Activated CD4-positive, alpha-beta T cell treated with anti-CD3 and anti-CD28 coated beads, Interleukin-2, amount 10 ng/mL, durations not matched to agents 7 days and 5 days (primary cell): ENCODE measurements at regions not wholly inside any gene's neighbourhood (a gene's known extent, or its start where the extent isn't known, plus 50 kb on each side); places are given as distances from the start of the nearest gene placed in this dataset.

Experiments
- CTCF ChIA-PET: fragments of 350-600 bp; sonication (Branson Sonifier 250); formaldehyde crosslinking; loops from one replicate; lab custom pipeline; 2021; ENCODE audit warnings: antibody characterized with exemption; lab: Charles Lee
- POLR2A ChIA-PET: fragments of 350-600 bp; sonication (Branson Sonifier 250); formaldehyde crosslinking; loops from one replicate; lab custom pipeline; 2021; ENCODE audit warnings: antibody characterized with exemption; lab: Charles Lee
- DNase-seq: peaks from one replicate; pipeline ENCODE4 v3.0.0-alpha.2; 2020
- H3K27ac Mint-ChIP-seq: one replicate; pipeline ENCODE4 v1.8.0; 2021; ENCODE audit warnings: mild to moderate bottlenecking, moderate library complexity, mixed read lengths
- H3K27me3 Mint-ChIP-seq: one replicate; pipeline ENCODE4 v1.8.0; 2021; ENCODE audit warnings: mixed read lengths
- H3K36me3 Mint-ChIP-seq: one replicate; pipeline ENCODE4 v1.8.0; 2021; ENCODE audit warnings: low read depth, mixed read lengths
- H3K4me1 Mint-ChIP-seq: one replicate; pipeline ENCODE4 v1.8.0; 2021; ENCODE audit warnings: mixed read lengths
- H3K4me3 Mint-ChIP-seq: one replicate; pipeline ENCODE4 v1.8.0; 2021; ENCODE audit warnings: mild to moderate bottlenecking, moderate library complexity, mixed read lengths
- H3K9me3 Mint-ChIP-seq: one replicate; pipeline ENCODE4 v1.8.0; 2021; ENCODE audit warnings: mixed read lengths

- no peak for DNase-seq
- Mint-ChIP-seq H3K36me3 (no peaks in the 10 kb centered on the region), H3K27me3 (no peaks in the 10 kb centered on the region), H3K4me3 (no peak overlapping the region), H3K4me1 (no peaks in the 10 kb centered on the region), H3K9me3 (no peaks in the 10 kb centered on the region), H3K27ac (no peak overlapping the region)
- ChIA-PET POLR2A (no interaction called here), CTCF (no interaction called here)
Observed at GRCh38 chr10:57294698-57295097, 933.6 kb upstream of the ZWINT start.

GRCh38 chr10:57288754-57289153, 927.7 kb upstream of the ZWINT start:
- DNase-seq, result no peak
- Mint-ChIP-seq H3K4me3 (no peak overlapping the region), H3K27ac (no peak overlapping the region), H3K36me3 (no peaks in the 10 kb centered on the region), H3K27me3 (no peaks in the 10 kb centered on the region), H3K4me1 (no peaks in the 10 kb centered on the region), H3K9me3 (peaks cover 2% of the 10 kb centered on the region)
- POLR2A ChIA-PET, result no interaction called here
- CTCF ChIA-PET, result no interaction called here

GRCh38 chr10:57262892-57263291, 901.8 kb upstream of the ZWINT start:
- H3K4me3 Mint-ChIP-seq, result no peak overlapping the region
- CTCF ChIA-PET, result no interaction called here

GRCh38 chr10:57260175-57260574, 899.1 kb upstream of the ZWINT start:
- Mint-ChIP-seq H3K27ac (no peak overlapping the region), H3K4me3 (no peak overlapping the region), H3K9me3 (peaks cover 16% of the 10 kb centered on the region), H3K4me1 (no peaks in the 10 kb centered on the region), H3K36me3 (no peaks in the 10 kb centered on the region), H3K27me3 (no peaks in the 10 kb centered on the region)
- no peak for DNase-seq
- POLR2A ChIA-PET, result no interaction called here
- CTCF ChIA-PET, result no interaction called here

More at GRCh38 chr10:57262892-57263291, 901.8 kb upstream of the ZWINT start:
- H3K27ac Mint-ChIP-seq, result no peak overlapping the region
- peaks cover 11% of the 10 kb centered on the region for H3K9me3 Mint-ChIP-seq
- H3K4me1 Mint-ChIP-seq, result no peaks in the 10 kb centered on the region
- H3K36me3 Mint-ChIP-seq, result no peaks in the 10 kb centered on the region
- POLR2A ChIA-PET, result no interaction called here
- H3K27me3 Mint-ChIP-seq, result no peaks in the 10 kb centered on the region
- DNase-seq, result no peak

GRCh38 chr10:57249615-57250281, 888.7 kb upstream of the ZWINT start:
- ChIA-PET CTCF (interaction anchor here (0.6 kb wide), 1 partner anchor 612 kb away, joined by 3 read pairs; no protein-coding TSS in a partner anchor), POLR2A (no interaction called here)
- Mint-ChIP-seq H3K4me1 (no peaks in the 10 kb centered on the region), H3K9me3 (no peaks in the 10 kb centered on the region), H3K27me3 (no peaks in the 10 kb centered on the region), H3K36me3 (no peaks in the 10 kb centered on the region), H3K4me3 (no peak overlapping the region), H3K27ac (no peak overlapping the region)
- no peak for DNase-seq

- no peak for DNase-seq
- ChIA-PET CTCF (no interaction called here), POLR2A (no interaction called here)
- Mint-ChIP-seq H3K36me3 (no peaks in the 10 kb centered on the region), H3K4me3 (no peak overlapping the region), H3K27me3 (no peaks in the 10 kb centered on the region), H3K4me1 (no peaks in the 10 kb centered on the region), H3K27ac (no peak overlapping the region), H3K9me3 (no peaks in the 10 kb centered on the region)
Observed at GRCh38 chr10:57247271-57247670, 886.2 kb upstream of the ZWINT start.

GRCh38 chr10:57225920-57226319, 864.9 kb upstream of the ZWINT start:
- Mint-ChIP-seq H3K27ac (no peak overlapping the region), H3K36me3 (no peaks in the 10 kb centered on the region), H3K27me3 (no peaks in the 10 kb centered on the region), H3K4me1 (no peaks in the 10 kb centered on the region), H3K4me3 (no peak overlapping the region), H3K9me3 (no peaks in the 10 kb centered on the region)
- DNase-seq, result no peak
- ChIA-PET CTCF (no interaction called here), POLR2A (no interaction called here)

GRCh38 chr10:57224811-57225210, 863.8 kb upstream of the ZWINT start:
- Mint-ChIP-seq H3K36me3 (no peaks in the 10 kb centered on the region), H3K9me3 (no peaks in the 10 kb centered on the region), H3K27me3 (no peaks in the 10 kb centered on the region), H3K27ac (no peak overlapping the region), H3K4me3 (no peak overlapping the region), H3K4me1 (no peaks in the 10 kb centered on the region)
- ChIA-PET CTCF (no interaction called here), POLR2A (no interaction called here)
- DNase-seq, result no peak

GRCh38 chr10:57222603-57223002, 861.5 kb upstream of the ZWINT start:
- Mint-ChIP-seq H3K27me3 (no peaks in the 10 kb centered on the region), H3K9me3 (no peaks in the 10 kb centered on the region), H3K36me3 (no peaks in the 10 kb centered on the region), H3K27ac (no peak overlapping the region), H3K4me1 (no peaks in the 10 kb centered on the region), H3K4me3 (no peak overlapping the region)
- ChIA-PET POLR2A (no interaction called here), CTCF (interaction anchor here (0.6 kb wide), 1 partner anchor 130 kb away, joined by 4 read pairs; no protein-coding TSS in a partner anchor)
- no peak for DNase-seq

- CTCF ChIA-PET, result interaction anchor here (0.6 kb wide), 2 partner anchors 129 to 271 kb away, joined by 3 to 4 read pairs; no protein-coding TSS in a partner anchor
- POLR2A ChIA-PET, result no interaction called here
- H3K4me3 Mint-ChIP-seq, result no peak overlapping the region
Observed at GRCh38 chr10:57222129-57222528, 861.1 kb upstream of the ZWINT start.

GRCh38 chr10:57221674-57222073, 860.6 kb upstream of the ZWINT start:
- no peak for DNase-seq
- no peak overlapping the region for H3K27ac Mint-ChIP-seq
- H3K9me3 Mint-ChIP-seq, result no peaks in the 10 kb centered on the region
- ChIA-PET POLR2A (no interaction called here), CTCF (interaction anchor here (0.6 kb wide), 1 partner anchor 271 kb away, joined by 3 read pairs; no protein-coding TSS in a partner anchor)
- no peak overlapping the region for H3K4me3 Mint-ChIP-seq
- no peaks in the 10 kb centered on the region for H3K4me1 Mint-ChIP-seq
- H3K27me3 Mint-ChIP-seq, result no peaks in the 10 kb centered on the region
- no peaks in the 10 kb centered on the region for H3K36me3 Mint-ChIP-seq

More at GRCh38 chr10:57222129-57222528, 861.1 kb upstream of the ZWINT start:
- H3K36me3 Mint-ChIP-seq, result no peaks in the 10 kb centered on the region
- no peaks in the 10 kb centered on the region for H3K27me3 Mint-ChIP-seq
- H3K27ac Mint-ChIP-seq, result no peak overlapping the region
- DNase-seq, result no peak
- H3K4me1 Mint-ChIP-seq, result no peaks in the 10 kb centered on the region
- no peaks in the 10 kb centered on the region for H3K9me3 Mint-ChIP-seq

GRCh38 chr10:57218382-57218781, 857.3 kb upstream of the ZWINT start:
- Mint-ChIP-seq H3K36me3 (no peaks in the 10 kb centered on the region), H3K9me3 (no peaks in the 10 kb centered on the region)
- POLR2A ChIA-PET, result no interaction called here

GRCh38 chr10:57202356-57202755, 841.3 kb upstream of the ZWINT start:
- Mint-ChIP-seq H3K27ac (no peak overlapping the region), H3K4me1 (no peaks in the 10 kb centered on the region), H3K27me3 (no peaks in the 10 kb centered on the region), H3K9me3 (no peaks in the 10 kb centered on the region), H3K4me3 (no peak overlapping the region), H3K36me3 (no peaks in the 10 kb centered on the region)
- ChIA-PET POLR2A (no interaction called here), CTCF (no interaction called here)
- DNase-seq, result no peak

More at GRCh38 chr10:57218382-57218781, 857.3 kb upstream of the ZWINT start:
- Mint-ChIP-seq H3K4me1 (no peaks in the 10 kb centered on the region), H3K27me3 (no peaks in the 10 kb centered on the region), H3K27ac (no peak overlapping the region), H3K4me3 (no peak overlapping the region)
- no peak for DNase-seq
- CTCF ChIA-PET, result no interaction called here

GRCh38 chr10:57188846-57189245, 827.8 kb upstream of the ZWINT start:
- Mint-ChIP-seq H3K27me3 (no peaks in the 10 kb centered on the region), H3K4me3 (no peak overlapping the region), H3K9me3 (peaks cover 4% of the 10 kb centered on the region), H3K4me1 (no peaks in the 10 kb centered on the region), H3K27ac (no peak overlapping the region), H3K36me3 (no peaks in the 10 kb centered on the region)
- no peak for DNase-seq
- ChIA-PET CTCF (no interaction called here), POLR2A (interaction anchor here (0.6 kb wide), 1 partner anchor 838 kb away, joined by 4 read pairs; no protein-coding TSS in a partner anchor)
